Endothelial cell of umbilical vein (primary cell): ENCODE measurements at regions not wholly inside any gene's neighbourhood (a gene's known extent, or its start where the extent isn't known, plus 50 kb on each side); places are given as distances from the start of the nearest gene placed in this dataset.

ENCODE experiments used
- BruUV-seq: library from RNA; stranded (reverse); fragments of 400-500 nt; replicated peaks from 2 replicates; lab custom pipeline; 2021; lab: Mats Ljungman, UMichigan
- CTCF ChIA-PET: fragments of 300-600, 350-600 bp; sonication (Branson Sonifier 250); formaldehyde crosslinking; loops from one replicate; lab custom pipeline; 2021; ENCODE audit warnings: antibody characterized with exemption, inconsistent platforms; lab: Charles Lee
- POLR2A ChIA-PET: fragments of 300-600, 350-600 bp; sonication (Branson Sonifier 250); formaldehyde crosslinking; loops from one replicate; lab custom pipeline; 2021; ENCODE audit warnings: antibody characterized with exemption, inconsistent platforms; lab: Charles Lee
- DNase-seq: peaks from one replicate; pipeline ENCODE4 v3.0.0-alpha.2; 2011; ENCODE audit warnings: low read depth, low spot score
- FAIRE-seq: peaks from 2 replicates; lab custom pipeline; 2011; peaks lifted over from hg19 to GRCh38; lab: Jason Lieb, UNC
- H2AFZ ChIP-seq: 2 replicates; pipeline ENCODE4 v1.6.0; 2012; ENCODE audit warnings: low read depth, low read length, control low read depth, inconsistent platforms
- H3K27ac ChIP-seq: 2 replicates; pipeline ENCODE4 v1.5.1; 2011; ENCODE audit warnings: low read depth, mild to moderate bottlenecking, control low read depth, low read length, moderate library complexity; ENCODE audit not compliant: insufficient read depth
- H3K27me3 ChIP-seq, 2 experiments: 2 replicates each; pipeline versions ENCODE4 v1.6.0 to v1.6.1; 2011; ENCODE audit warnings: low read length in 2 of 2, mixed read lengths in 1 of 2; ENCODE audit not compliant: control insufficient read depth in 2 of 2, insufficient read depth in 2 of 2
- H3K36me3 ChIP-seq, 2 experiments: 2 replicates in 1 of 2; 3 replicates in 1 of 2; pipeline ENCODE4 v1.5.1; 2011; ENCODE audit warnings: low read length in 2 of 2, mild to moderate bottlenecking in 1 of 2, moderate library complexity in 1 of 2; ENCODE audit not compliant: control insufficient read depth in 2 of 2, insufficient read depth in 2 of 2; ENCODE audit errors: extremely low read depth in 1 of 2
- H3K4me1 ChIP-seq: 3 replicates; pipeline ENCODE4 v1.5.1; 2011; ENCODE audit warnings: mild to moderate bottlenecking, low read length; ENCODE audit not compliant: control insufficient read depth, insufficient read depth; ENCODE audit errors: extremely low read depth
- H3K4me2 ChIP-seq: 2 replicates; pipeline ENCODE4 v1.6.1; 2011; ENCODE audit warnings: low read length, control low read depth, mixed read lengths; ENCODE audit not compliant: insufficient read depth
- H3K4me3 ChIP-seq, 3 experiments: fragments of 200-600 bp in 1 of 3; sonication (generic), shearing (Covaris generic) in 1 of 3; replicated peaks in 1 of 3; 2 replicates each; pipeline ENCODE4 v1.5.1; 2011 to 2016; ENCODE audit warnings: control low read depth in 3 of 3, low read length in 3 of 3, mild to moderate bottlenecking in 2 of 3, inconsistent platforms in 1 of 3, low read depth in 1 of 3, moderate library complexity in 1 of 3; ENCODE audit not compliant: insufficient read depth in 1 of 3
- H3K79me2 ChIP-seq: 2 replicates; pipeline ENCODE4 v1.6.0; 2012; ENCODE audit warnings: low read length, inconsistent platforms; ENCODE audit not compliant: control insufficient read depth, insufficient read depth
- H3K9ac ChIP-seq: replicated peaks from 2 replicates; pipeline ENCODE3; 2011; ENCODE audit warnings: low read length, control low read depth; ENCODE audit not compliant: insufficient read depth; ENCODE audit errors: extremely low read depth
- H3K9me1 ChIP-seq: replicated peaks from 3 replicates; pipeline ENCODE4 v1.6.0; 2011; ENCODE audit warnings: mild to moderate bottlenecking, low read length; ENCODE audit not compliant: control insufficient read depth, insufficient read depth; ENCODE audit errors: extremely low read depth
- H3K9me3 ChIP-seq: replicated peaks from 2 replicates; pipeline ENCODE4 v1.5.1; 2012; ENCODE audit warnings: low read length, inconsistent platforms; ENCODE audit not compliant: control insufficient read depth, insufficient read depth
- H4K20me1 ChIP-seq: replicated peaks from 2 replicates; pipeline ENCODE3; 2011; ENCODE audit warnings: mild to moderate bottlenecking, low read length; ENCODE audit not compliant: control insufficient read depth, insufficient read depth; ENCODE audit errors: extremely low read depth
- CTCF ChIP-seq, 2 donors: IDR thresholded peaks; 1 replicate in 1 of 2; 2 replicates in 1 of 2; pipeline ENCODE4 v1.5.1; 2011; ENCODE audit warnings: low read length in 2 of 2, mild to moderate bottlenecking in 2 of 2, moderate library complexity in 2 of 2, control low read depth in 1 of 2, inconsistent platforms in 1 of 2, low read depth in 1 of 2; ENCODE audit not compliant: insufficient read depth in 1 of 2; ENCODE audit errors: extremely low read depth in 1 of 2
- EZH2 ChIP-seq: IDR thresholded peaks from 2 replicates; pipeline ENCODE4 v1.6.1; 2012; ENCODE audit warnings: borderline replicate concordance, low read depth, mild to moderate bottlenecking, moderate library complexity, low read length, inconsistent platforms; ENCODE audit not compliant: severe bottlenecking
- FOS ChIP-seq: IDR thresholded peaks from 2 replicates; pipeline ENCODE4 v1.6.1; 2011; ENCODE audit warnings: mild to moderate bottlenecking, low read length, moderate library complexity, borderline replicate concordance; ENCODE audit not compliant: insufficient read depth
- GATA2 ChIP-seq: IDR thresholded peaks from 2 replicates; pipeline ENCODE4 v1.7.0; 2011; ENCODE audit warnings: low read depth, mild to moderate bottlenecking, moderate library complexity, mixed read lengths, low read length; ENCODE audit not compliant: insufficient read length, insufficient read depth
- JUN ChIP-seq: IDR thresholded peaks from 2 replicates; pipeline ENCODE4 v1.6.1; 2011; ENCODE audit warnings: borderline replicate concordance, low read depth; ENCODE audit not compliant: insufficient read length, insufficient read depth
- MAX ChIP-seq: IDR thresholded peaks from 2 replicates; pipeline ENCODE4 v1.6.1; 2011; ENCODE audit not compliant: insufficient read depth, insufficient read length
- MYC ChIP-seq: IDR thresholded peaks from one replicate; pipeline ENCODE4 v1.6.1; 2011; ENCODE audit warnings: mild to moderate bottlenecking, low read depth, low read length
- POLR2A ChIP-seq: IDR thresholded peaks from 2 replicates; pipeline ENCODE4 v1.6.1; 2012; ENCODE audit warnings: low read depth, mild to moderate bottlenecking, control low read depth, low read length
- POLR2AphosphoS5 ChIP-seq: IDR thresholded peaks from 2 replicates; pipeline ENCODE4 v1.6.1; 2012; ENCODE audit warnings: low read depth, mild to moderate bottlenecking, control low read depth, low read length, moderate library complexity; ENCODE audit not compliant: insufficient read depth
- dilution Hi-C: fragments of 300-500 bp; cut with MboI; formaldehyde crosslinking; loops from one replicate; pipeline ENCODE4 v1.15.0; 2019; ENCODE audit warnings: low sequenced_read_pairs; ENCODE audit not compliant: extremely low pct_ligation_motif_present
- intact Hi-C: fragments of 100-400 bp; cut with micrococcal nuclease; formaldehyde crosslinking; loops from one replicate; pipeline ENCODE4 v1.10.0; 2022

GRCh38 chr7:10734595-10734994 is 239.1 kb upstream of the PHF14 start:
- Histone ChIP-seq H3K9me1 (no peaks in the 10 kb centered on the region), H3K27ac (no peak overlapping the region), H3K4me1 (no peaks in the 10 kb centered on the region), H3K4me3 (no peak overlapping the region), H3K27me3 (no peaks in the 10 kb centered on the region), H3K9me3 (peaks cover 3% of the 10 kb centered on the region), H2AFZ (no peak overlapping the region), H3K9ac (no peak overlapping the region), H3K36me3 (no peaks in the 10 kb centered on the region), H3K79me2 (no peaks in the 10 kb centered on the region), H4K20me1 (no peaks in the 10 kb centered on the region), H3K4me2 (no peak overlapping the region)
- ChIA-PET POLR2A (no interaction called here), CTCF (no interaction called here)
- BruUV-seq: no TSS peak
- TF ChIP-seq POLR2A (no peak), MYC (no peak), CTCF (IDR thresholded peaks at IDR 0.05; ENCODE audit: extremely low read depth in 1 of 2, insufficient read depth in 1 of 2, low read depth in 1 of 2, low read length in 2 of 2) (no peak), MAX (no peak)
- intact Hi-C loops: no loop called here
- dilution Hi-C loops: no loop called here
- FAIRE-seq (no peak), DNase-seq (no peak)

- H3K4me3 ChIP-seq: no peak overlapping the region
- H3K9me1 ChIP-seq: no peaks in the 10 kb centered on the region
- ChIA-PET POLR2A (no interaction called here), CTCF (no interaction called here)
- BruUV-seq: no TSS peak
- H3K27me3 ChIP-seq: no peaks in the 10 kb centered on the region
- no peak overlapping the region for H3K9ac ChIP-seq
- FAIRE-seq (no peak), DNase-seq (no peak)
- no peaks in the 10 kb centered on the region for H4K20me1 ChIP-seq
- H3K36me3 ChIP-seq: no peaks in the 10 kb centered on the region
- no peak overlapping the region for H3K4me2 ChIP-seq
- no peak overlapping the region for H2AFZ ChIP-seq
- no peak overlapping the region for H3K27ac ChIP-seq
- no peak for TF ChIP-seq CTCF (IDR thresholded peaks at IDR 0.05; ENCODE audit: extremely low read depth in 1 of 2, insufficient read depth in 1 of 2, low read depth in 1 of 2, low read length in 2 of 2)
- no peak for TF ChIP-seq GATA2
- no peak for TF ChIP-seq MYC
- TF ChIP-seq POLR2A: no peak
- no peak for TF ChIP-seq JUN
- TF ChIP-seq MAX: no peak
- TF ChIP-seq FOS: no peak
- no peak for TF ChIP-seq POLR2AphosphoS5
- TF ChIP-seq EZH2: no peak
- dilution Hi-C loops: no loop called here
- no peaks in the 10 kb centered on the region for H3K4me1 ChIP-seq
- H3K79me2 ChIP-seq: no peaks in the 10 kb centered on the region
- H3K9me3 ChIP-seq: peaks cover 1% of the 10 kb centered on the region
- intact Hi-C loops: no loop called here
Measured at GRCh38 chr7:10739401-10739800, 234.3 kb upstream of the PHF14 start.
